GM23338 (cell line): ENCODE measurements at regions not wholly inside any gene's neighbourhood (a gene's known extent, or its start where the extent isn't known, plus 50 kb on each side); places are given as distances from the start of the nearest gene placed in this dataset.

ENCODE experiments used
- CREB1 ChIP-seq: fragments of 250-450 bp; sonication (Bioruptor Pico); IDR thresholded peaks from 2 replicates; pipeline ENCODE4 v1.5.0; 2020; ENCODE audit warnings: low read depth, mild to moderate bottlenecking, moderate library complexity
- CTCF ChIP-seq, 2 experiments: fragments of 200-600 bp in 1 of 2; sonication (generic) in 1 of 2; conservative IDR thresholded peaks; 2 replicates each; pipeline versions ENCODE4 v1.5.1 to v1.6.1; 2016 to 2017; ENCODE audit warnings: antibody characterized with exemption in 2 of 2, low read depth in 2 of 2, mild to moderate bottlenecking in 2 of 2, moderate library complexity in 1 of 2
- EZH2 ChIP-seq: fragments of 200-600 bp; sonication (generic); IDR thresholded peaks from one replicate; pipeline ENCODE4 v1.8.0; 2017; ENCODE audit warnings: antibody characterized with exemption, mild to moderate bottlenecking, low read depth; ENCODE audit not compliant: unreplicated experiment
- POLR2AphosphoS5 ChIP-seq: IDR thresholded peaks from 2 replicates; pipeline ENCODE4 v1.6.1; 2016; ENCODE audit warnings: antibody characterized with exemption, low read depth
- REST ChIP-seq: IDR thresholded peaks from one replicate; pipeline ENCODE4 v1.6.1; 2018; ENCODE audit warnings: antibody characterized with exemption; ENCODE audit not compliant: unreplicated experiment

GRCh38 chr2:47253447-47253846, 77.1 kb upstream of the CALM2 start:
- TF ChIP-seq CTCF (conservative IDR thresholded peaks at IDR 0.05; ENCODE audit: low read depth in 2 of 2) (no peak), CREB1 (CRISPR knock-in tag) (no peak), EZH2 (no peak), REST (no peak), POLR2AphosphoS5 (no peak)
